Hippocampal formation (tissue), 2 donors: ENCODE measurements at regions not wholly inside any gene's neighbourhood (a gene's known extent, or its start where the extent isn't known, plus 50 kb on each side); places are given as distances from the start of the nearest gene placed in this dataset.

ENCODE experiments used
- DNase-seq, 2 donors: peaks; one replicate each; lab custom pipeline; 2025; lab: John Stamatoyannopoulos, UW

DNA sequence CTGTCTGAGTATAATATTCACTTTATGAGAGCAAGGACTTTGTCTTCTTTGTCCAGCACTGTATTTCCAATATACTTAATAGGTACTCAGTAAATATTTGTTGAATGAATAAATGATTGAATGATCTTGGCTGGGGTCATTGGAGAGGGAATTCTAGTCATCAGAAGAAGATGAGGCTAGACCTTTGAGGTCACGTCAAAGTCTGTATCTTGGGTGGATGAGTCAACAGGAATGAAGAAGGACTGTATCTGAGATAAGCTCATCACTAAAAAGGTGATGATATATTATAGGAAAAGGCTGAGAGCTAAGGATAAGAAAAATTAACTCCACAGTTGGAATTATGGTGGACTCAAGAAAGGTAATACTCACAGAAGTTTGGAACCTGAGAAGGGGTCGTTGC lies 125.1 kb upstream of the MAGI3 start:
- DNase-seq, result no peak

- no peak for DNase-seq
Observed at GRCh38 chr1:113266788-113267187, 123.5 kb upstream of the MAGI3 start.

- no peak for DNase-seq
Observed at GRCh38 chr1:113269168-113269963, 120.9 kb upstream of the MAGI3 start.

- DNase-seq, result no peak
Observed at GRCh38 chr1:113271039-113271438, 119.3 kb upstream of the MAGI3 start.

DNA sequence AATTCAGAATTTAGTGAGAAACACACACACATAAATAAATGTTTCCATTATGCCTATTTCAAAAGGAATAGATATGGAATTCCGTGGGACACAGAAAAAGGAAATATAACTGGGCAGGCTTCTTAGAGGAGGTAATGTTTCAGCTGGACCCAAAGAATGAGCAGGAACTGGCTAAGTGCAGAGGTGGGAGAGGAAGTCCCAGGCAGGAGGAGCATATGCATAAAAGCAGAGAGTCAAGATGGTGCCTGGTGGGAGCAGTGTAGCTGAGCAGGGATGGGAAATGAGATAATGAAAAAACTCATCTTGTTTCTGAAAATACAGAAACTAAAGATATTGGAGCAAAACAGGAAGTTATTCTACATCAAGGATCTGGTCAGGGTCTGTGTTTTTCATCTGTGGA lies 115.2 kb upstream of the MAGI3 start:
- DNase-seq, result no peak

- DNase-seq, result no peak
Observed at GRCh38 chr1:113275691-113276090, 114.6 kb upstream of the MAGI3 start.

DNA sequence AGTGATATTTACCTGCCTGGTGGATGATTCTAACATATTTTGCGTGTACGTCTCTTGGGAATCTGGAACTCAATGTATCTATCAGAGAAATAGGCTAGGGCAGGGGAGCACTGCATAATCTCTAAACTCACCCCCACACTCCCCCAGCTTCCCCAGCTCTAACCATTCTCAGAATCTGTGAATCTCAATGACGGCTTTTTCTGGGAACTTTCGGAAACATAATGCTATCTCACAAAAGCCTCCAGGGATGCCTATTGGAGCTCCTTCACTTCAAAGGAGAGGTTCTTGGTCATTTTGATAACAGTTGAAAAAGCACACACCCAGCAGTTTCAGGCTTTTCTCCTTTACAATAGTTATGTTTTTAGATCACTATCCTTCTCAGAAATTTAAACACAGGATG lies 113.8 kb upstream of the MAGI3 start:
- DNase-seq, result no peak

DNA sequence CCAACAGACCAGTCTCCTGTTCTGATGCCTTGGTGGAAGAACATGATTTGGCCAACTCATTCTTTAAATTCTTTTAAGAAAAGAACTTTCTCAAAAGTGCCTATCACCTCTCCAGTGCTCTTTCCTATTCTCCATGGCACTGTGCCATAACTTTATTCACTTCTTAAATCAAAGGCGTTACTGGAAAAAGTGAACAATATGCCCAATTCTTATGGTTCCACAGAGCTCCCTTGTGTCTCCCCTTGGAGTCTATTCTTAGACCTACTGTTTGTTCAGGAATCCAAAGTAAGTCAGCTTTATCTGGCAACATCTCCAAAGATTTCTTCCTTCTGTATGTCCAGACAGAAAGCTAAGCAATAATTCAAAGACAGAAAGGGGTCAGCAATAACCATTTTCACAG lies 111.9 kb upstream of the MAGI3 start:
- no peak for DNase-seq

DNA sequence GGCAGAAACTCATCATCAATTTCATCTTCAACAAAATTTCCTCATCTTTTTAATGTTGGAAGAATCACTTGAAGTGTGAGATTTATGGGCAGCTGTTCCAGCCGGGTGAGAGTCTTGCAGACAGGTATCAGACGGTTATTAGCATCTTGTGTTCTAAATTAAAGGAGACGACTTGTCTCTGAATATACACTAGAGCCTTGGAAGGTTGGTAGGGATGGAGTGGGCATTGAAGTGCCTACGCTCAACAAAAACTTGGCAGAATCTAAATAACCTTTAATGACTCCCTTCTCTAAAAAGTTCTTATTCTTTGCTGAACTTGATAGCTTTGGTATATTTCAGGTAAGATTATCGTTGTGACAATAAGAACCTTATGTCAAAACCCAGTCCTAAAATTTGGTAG lies 111.5 kb upstream of the MAGI3 start:
- DNase-seq, result no peak

- DNase-seq, result no peak
Observed at GRCh38 chr1:113279776-113280391, 110.4 kb upstream of the MAGI3 start.

DNA sequence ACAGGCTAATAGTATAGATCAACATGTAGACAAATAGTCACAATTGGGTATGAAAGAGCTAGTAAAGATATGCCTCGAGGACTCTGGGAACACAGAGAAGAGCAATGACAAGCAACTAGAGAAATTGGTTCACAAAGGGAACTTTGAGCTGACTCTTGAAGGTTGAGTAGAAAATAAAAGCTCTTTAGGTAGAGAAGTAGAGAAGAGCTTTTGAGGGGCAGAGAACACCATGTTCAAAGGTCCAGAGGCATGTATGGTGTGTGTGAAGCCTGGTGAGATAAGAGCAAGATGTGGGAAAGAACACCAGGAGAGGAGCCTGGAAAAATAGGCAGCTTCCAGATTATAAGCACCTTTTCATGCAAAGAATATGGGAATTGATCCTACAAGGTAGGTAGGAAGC lies 109.7 kb upstream of the MAGI3 start:
- no peak for DNase-seq

GRCh38 chr1:113281550-113281949 lies 108.8 kb upstream of the MAGI3 start:
- no peak for DNase-seq

DNA sequence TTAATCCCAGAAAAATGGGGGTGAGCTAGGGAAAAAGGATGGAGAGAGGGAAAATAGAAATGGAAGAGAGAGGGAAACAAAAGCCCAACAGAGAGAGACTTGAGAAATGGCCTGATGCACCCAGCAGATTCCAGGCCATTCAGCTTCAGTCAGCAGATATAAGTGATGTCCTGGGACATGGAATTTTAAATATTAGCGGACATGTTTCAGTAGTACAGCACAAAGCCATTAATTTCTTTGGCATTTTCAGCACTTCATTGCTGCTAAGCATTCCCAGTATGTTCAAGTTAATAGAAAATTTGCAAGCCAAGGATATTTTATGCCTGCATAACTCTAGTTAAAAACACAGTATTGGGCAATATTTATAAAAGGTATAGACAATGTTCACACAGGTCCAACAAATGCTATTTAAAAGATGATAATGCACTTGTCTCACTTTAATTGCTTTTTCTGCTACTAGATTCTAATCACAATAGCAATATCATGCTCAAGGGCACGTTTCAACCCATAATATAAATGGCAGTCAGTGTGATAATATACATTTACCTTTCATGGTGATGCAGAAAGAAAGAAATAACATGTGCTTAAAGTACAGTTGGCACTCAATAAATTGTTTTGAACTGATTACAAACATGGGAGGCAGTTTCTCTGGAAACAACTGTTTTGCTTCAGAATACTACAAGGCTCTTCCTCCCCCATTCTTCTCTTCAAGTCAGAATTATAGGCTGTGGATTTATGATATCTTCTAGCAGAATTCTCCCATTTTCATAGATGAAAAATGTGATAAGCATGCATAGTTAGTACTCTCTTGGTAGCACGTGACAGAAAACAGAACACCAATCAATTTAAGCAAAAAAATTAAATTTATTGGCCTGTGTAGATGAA lies 108.1 kb upstream of the MAGI3 start:
- no peak for DNase-seq

GRCh38 chr1:113282893-113283285 lies 107.4 kb upstream of the MAGI3 start:
- no peak for DNase-seq

DNA sequence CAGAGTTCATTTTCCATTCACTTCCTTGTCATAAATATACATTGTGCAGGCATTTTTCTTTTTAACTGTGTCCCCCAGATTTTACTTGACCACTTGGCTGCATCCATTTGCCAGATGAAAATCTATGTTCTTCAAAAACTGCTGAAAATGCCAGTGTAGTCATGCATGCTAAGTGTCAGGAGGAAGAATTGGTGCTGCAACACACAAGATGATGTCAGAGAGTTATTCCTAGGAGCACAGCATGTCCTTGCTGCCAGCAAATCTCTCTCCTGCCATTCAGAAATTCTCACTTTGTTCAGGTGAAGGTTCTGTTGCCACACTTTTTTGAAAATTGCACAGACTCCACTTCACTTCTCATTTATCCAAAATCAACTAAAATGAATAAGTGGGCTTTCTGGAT lies 106.4 kb upstream of the MAGI3 start:
- no peak for DNase-seq

- no peak for DNase-seq
Observed at GRCh38 chr1:113286156-113286555, 104.2 kb upstream of the MAGI3 start.

- DNase-seq, result no peak
Observed at GRCh38 chr1:113291777-113292602, 98.3 kb upstream of the MAGI3 start.

GRCh38 chr1:113292603-113293255 lies 97.6 kb upstream of the MAGI3 start:
- DNase-seq, result no peak

DNA sequence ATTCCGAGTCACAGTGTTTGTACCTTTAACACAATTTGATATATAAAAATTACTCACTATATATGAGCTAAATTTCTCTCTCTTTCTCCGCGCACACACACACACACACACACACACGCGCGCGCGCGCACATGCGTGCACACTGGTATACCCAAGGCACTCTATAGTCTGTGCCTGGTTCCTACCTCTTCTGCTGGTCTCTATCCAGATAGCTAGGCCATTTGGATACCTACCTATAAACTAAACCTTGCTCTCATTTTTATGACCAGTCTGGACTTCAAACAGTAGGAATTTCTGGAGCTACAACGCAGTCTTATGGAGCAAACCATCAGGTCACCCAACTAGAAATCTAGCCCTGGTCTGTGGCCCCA lies 97.1 kb upstream of the MAGI3 start:
- no peak for DNase-seq

DNA sequence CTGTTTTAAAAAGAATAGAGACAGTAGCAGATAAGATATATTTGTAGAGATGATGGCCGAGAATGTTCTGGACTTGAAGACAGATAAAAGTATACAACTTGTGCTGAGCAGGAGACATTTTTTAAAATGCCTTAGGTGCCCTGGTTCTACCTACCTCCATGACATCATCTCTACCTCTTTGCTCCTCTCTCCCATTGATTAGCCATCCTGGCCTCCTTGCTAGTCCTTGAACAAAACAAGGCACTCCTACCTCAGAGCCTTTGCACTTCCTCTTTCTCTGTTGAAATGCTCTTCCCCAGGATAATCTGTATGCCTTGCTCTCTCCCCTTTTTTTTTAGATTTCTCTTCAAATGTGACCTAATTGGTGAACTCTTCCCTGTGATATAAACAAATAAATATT lies 92.6 kb upstream of the MAGI3 start:
- no peak for DNase-seq

DNA sequence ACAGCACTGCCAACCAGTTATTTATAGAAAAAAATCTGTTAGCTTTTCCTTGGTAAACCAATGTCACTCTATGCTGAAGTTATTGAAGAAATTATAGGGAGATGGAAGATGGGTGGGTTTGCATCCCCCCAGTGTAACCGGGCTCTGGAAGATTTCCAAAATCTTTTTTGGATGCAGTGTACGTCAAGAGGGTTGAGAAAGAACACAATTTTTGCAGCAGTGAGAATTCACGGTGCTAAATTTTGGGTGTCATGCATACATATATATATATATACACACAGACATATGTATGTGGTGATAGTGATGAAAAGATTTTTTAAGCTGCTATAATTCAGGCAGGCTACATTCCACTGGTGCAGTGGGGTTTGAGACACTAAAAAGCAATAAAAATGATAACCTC lies 91.4 kb upstream of the MAGI3 start:
- DNase-seq, result no peak
